DOHH2 (cell line): ENCODE measurements at regions not wholly inside any gene's neighbourhood (a gene's known extent, or its start where the extent isn't known, plus 50 kb on each side); places are given as distances from the start of the nearest gene placed in this dataset.

Experiments
- H3F3A ChIP-seq: fragments of 200-600 bp; sonication (generic), shearing (Covaris generic); 2 replicates; pipeline ENCODE4 v1.6.0; 2016; ENCODE audit warnings: antibody characterized with exemption, mild to moderate bottlenecking; ENCODE audit not compliant: control insufficient read depth, insufficient read depth
- H3K27ac ChIP-seq: fragments of 200-600 bp; sonication (generic); 2 replicates; pipeline ENCODE4 v1.5.1; 2014; ENCODE audit warnings: low read depth, mild to moderate bottlenecking, low read length, moderate library complexity
- H3K27me3 ChIP-seq: fragments of 200-600 bp; sonication (generic); 2 replicates; pipeline ENCODE4 v1.6.1; 2014; ENCODE audit warnings: mild to moderate bottlenecking, low read length, mixed read lengths; ENCODE audit not compliant: control insufficient read depth
- H3K36me3 ChIP-seq: fragments of 200-600 bp; sonication (generic); 2 replicates; pipeline ENCODE4 v1.6.1; 2014; ENCODE audit warnings: mild to moderate bottlenecking, low read length, moderate library complexity, mixed read lengths; ENCODE audit not compliant: control insufficient read depth
- H3K4me1 ChIP-seq: fragments of 200-600 bp; sonication (generic); 2 replicates; pipeline ENCODE4 v1.6.1; 2014; ENCODE audit warnings: mild to moderate bottlenecking, low read length, mixed read lengths; ENCODE audit not compliant: control insufficient read depth
- H3K4me2 ChIP-seq: fragments of 200-600 bp; sonication (generic); 2 replicates; pipeline ENCODE4 v1.6.0; 2014; ENCODE audit warnings: mild to moderate bottlenecking, low read length, moderate library complexity
- H3K4me3 ChIP-seq: fragments of 200-600 bp; sonication (generic); 2 replicates; pipeline ENCODE4 v1.5.1; 2014; ENCODE audit warnings: mild to moderate bottlenecking, low read length, mixed read lengths
- H3K79me2 ChIP-seq: fragments of 200-600 bp; sonication (generic); 2 replicates; pipeline ENCODE4 v1.6.1; 2014; ENCODE audit warnings: mild to moderate bottlenecking, low read length, mixed read lengths; ENCODE audit not compliant: control insufficient read depth
- H3K9me2 ChIP-seq: fragments of 200-600 bp; sonication (generic); replicated peaks from 2 replicates; pipeline ENCODE4 v1.6.1; 2014; ENCODE audit warnings: mild to moderate bottlenecking, low read length, mixed read lengths; ENCODE audit not compliant: control insufficient read depth
- H3K9me3 ChIP-seq: fragments of 200-600 bp; sonication (generic); 2 replicates; pipeline ENCODE4 v1.6.1; 2014; ENCODE audit warnings: antibody characterized with exemption, low read length, mixed read lengths; ENCODE audit not compliant: control insufficient read depth, insufficient read depth
- H4K20me1 ChIP-seq: fragments of 200-600 bp; sonication (generic); 2 replicates; pipeline ENCODE4 v1.6.0; 2014; ENCODE audit warnings: low read depth, mild to moderate bottlenecking, antibody characterized with exemption, low read length, moderate library complexity; ENCODE audit not compliant: control insufficient read depth, insufficient read depth
- EZH2phosphoT487 ChIP-seq: fragments of 200-600 bp; sonication (generic); IDR thresholded peaks from 2 replicates; pipeline ENCODE4 v1.6.1; 2017; ENCODE audit warnings: borderline replicate concordance, mild to moderate bottlenecking, antibody characterized with exemption, low read length, moderate library complexity, mixed read lengths
- TF ChIP-seq, protein P1 (sequence below): fragments of 200-600 bp; sonication (generic); IDR thresholded peaks from one replicate; pipeline ENCODE4 v1.5.1; 2014; ENCODE audit warnings: antibody characterized with exemption, mild to moderate bottlenecking, low read depth, low read length; ENCODE audit not compliant: poor library complexity, severe bottlenecking

DNA sequence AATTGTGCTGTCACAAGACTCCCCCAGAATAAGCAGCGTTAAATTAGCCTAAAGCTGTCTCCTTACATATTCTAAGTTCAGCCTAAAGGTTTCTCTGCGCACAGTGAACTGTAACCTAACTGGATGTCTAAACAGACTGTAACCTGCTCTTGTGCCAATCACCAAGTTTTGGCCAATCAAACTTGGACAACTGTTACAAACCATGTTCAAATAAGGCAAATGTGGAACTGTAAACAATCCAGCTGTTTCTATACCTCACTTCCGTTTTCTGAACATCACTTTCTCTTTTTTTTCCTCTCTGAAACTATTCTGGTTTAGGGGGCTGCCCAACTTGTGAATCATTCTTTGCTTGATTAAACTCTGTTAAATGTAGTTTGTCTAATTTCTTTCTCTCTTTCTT lies 252.2 kb upstream of the HABP2 start:
- Histone ChIP-seq H3K27me3 (no peaks in the 10 kb centered on the region), H3K9me2 (no peaks in the 10 kb centered on the region), H3K4me2 (no peak overlapping the region), H4K20me1 (no peaks in the 10 kb centered on the region), H3K36me3 (no peaks in the 10 kb centered on the region), H3K9me3 (no peaks in the 10 kb centered on the region), H3K4me1 (peaks cover 6% of the 10 kb centered on the region), H3K27ac (no peak overlapping the region), H3K4me3 (no peak overlapping the region), H3K79me2 (no peaks in the 10 kb centered on the region), H3F3A (no peaks in the 10 kb centered on the region)
- TF ChIP-seq, protein P1, sequence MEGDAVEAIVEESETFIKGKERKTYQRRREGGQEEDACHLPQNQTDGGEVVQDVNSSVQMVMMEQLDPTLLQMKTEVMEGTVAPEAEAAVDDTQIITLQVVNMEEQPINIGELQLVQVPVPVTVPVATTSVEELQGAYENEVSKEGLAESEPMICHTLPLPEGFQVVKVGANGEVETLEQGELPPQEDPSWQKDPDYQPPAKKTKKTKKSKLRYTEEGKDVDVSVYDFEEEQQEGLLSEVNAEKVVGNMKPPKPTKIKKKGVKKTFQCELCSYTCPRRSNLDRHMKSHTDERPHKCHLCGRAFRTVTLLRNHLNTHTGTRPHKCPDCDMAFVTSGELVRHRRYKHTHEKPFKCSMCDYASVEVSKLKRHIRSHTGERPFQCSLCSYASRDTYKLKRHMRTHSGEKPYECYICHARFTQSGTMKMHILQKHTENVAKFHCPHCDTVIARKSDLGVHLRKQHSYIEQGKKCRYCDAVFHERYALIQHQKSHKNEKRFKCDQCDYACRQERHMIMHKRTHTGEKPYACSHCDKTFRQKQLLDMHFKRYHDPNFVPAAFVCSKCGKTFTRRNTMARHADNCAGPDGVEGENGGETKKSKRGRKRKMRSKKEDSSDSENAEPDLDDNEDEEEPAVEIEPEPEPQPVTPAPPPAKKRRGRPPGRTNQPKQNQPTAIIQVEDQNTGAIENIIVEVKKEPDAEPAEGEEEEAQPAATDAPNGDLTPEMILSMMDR = no peak
- TF ChIP-seq EZH2phosphoT487 = no peak

DNA sequence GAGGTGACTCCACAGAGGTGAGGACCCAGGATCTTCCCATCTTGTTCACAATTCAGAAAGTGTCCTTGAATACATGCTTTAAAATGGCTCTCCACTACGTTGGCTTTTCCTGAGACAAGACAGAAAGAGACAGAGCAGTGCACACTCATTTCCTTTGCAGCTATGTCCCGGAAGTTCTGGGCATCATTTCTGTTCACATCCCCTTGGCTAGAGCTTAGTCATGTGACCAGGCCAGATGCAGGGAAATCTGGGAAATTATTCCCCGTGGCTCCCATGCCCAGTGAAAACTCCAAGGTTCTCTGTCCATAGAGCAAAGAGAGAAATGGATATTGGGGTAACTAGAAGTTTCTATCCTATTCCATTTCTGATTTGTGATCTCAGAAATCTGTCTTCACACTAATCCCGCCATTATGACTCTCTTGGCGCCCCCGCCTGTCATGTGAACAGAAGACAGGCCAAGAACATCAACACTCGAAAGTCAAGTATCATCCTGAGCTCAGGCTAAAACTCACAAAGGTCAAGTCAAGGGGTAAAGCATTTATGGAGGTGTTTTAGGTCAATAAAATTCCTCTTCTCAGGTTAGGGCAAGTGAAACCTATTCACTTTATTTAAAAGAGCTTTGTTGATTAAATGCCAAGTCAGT lies 251.4 kb upstream of the HABP2 start:
- H3K9me2 ChIP-seq = no peaks in the 10 kb centered on the region

DNA sequence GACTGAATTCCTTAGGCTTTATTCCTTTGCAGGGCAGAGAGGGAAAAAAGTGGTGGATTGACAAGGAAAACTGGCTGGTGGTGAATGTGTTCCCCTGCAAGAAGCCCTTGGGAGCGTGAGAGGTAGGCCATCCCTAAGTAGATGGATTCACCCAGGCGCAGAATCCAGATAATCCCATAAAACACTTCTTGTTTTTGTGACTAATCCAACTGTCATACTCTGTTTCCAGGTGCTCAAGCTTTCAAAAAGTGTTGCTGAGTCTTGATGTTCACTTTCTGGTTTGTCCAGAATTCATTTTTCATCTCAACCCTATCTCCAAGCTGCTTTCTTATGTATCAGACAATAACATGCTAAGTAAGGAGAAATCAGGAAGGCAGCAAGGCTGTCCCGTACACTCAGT lies 250.8 kb upstream of the HABP2 start:
- no peaks in the 10 kb centered on the region for H3K9me2 ChIP-seq
- no peak overlapping the region for H3K4me3 ChIP-seq
- H3K79me2 ChIP-seq = no peaks in the 10 kb centered on the region
- no peak for TF ChIP-seq EZH2phosphoT487
- TF ChIP-seq, protein P1 = no peak
- H4K20me1 ChIP-seq = no peaks in the 10 kb centered on the region
- H3K27me3 ChIP-seq = no peaks in the 10 kb centered on the region
- no peaks in the 10 kb centered on the region for H3F3A ChIP-seq
- no peak overlapping the region for H3K27ac ChIP-seq
- H3K36me3 ChIP-seq = no peaks in the 10 kb centered on the region
- peaks cover 6% of the 10 kb centered on the region for H3K4me1 ChIP-seq
- no peak overlapping the region for H3K4me2 ChIP-seq
- H3K9me3 ChIP-seq = no peaks in the 10 kb centered on the region

More for the DNA sequence above, 251.4 kb upstream of the HABP2 start:
- H3K9me3 ChIP-seq = no peaks in the 10 kb centered on the region
- TF ChIP-seq EZH2phosphoT487 = no peak
- TF ChIP-seq, protein P1 = peak; percentile 30
- H3K4me1 ChIP-seq = peaks cover 6% of the 10 kb centered on the region
- H3K4me2 ChIP-seq = no peak overlapping the region
- H3K27ac ChIP-seq = no peak overlapping the region
- H3K36me3 ChIP-seq = no peaks in the 10 kb centered on the region
- H3K79me2 ChIP-seq = no peaks in the 10 kb centered on the region
- no peaks in the 10 kb centered on the region for H4K20me1 ChIP-seq
- H3K27me3 ChIP-seq = no peaks in the 10 kb centered on the region
- H3F3A ChIP-seq = no peaks in the 10 kb centered on the region
- H3K4me3 ChIP-seq = no peak overlapping the region
